Liver (tissue), 3 donors: ENCODE measurements at regions not wholly inside any gene's neighbourhood (a gene's known extent, or its start where the extent isn't known, plus 50 kb on each side); places are given as distances from the start of the nearest gene placed in this dataset.

Experiments used
- FOXA2 ChIP-seq: IDR thresholded peaks from 2 replicates; pipeline ENCODE4 v1.6.1; 2016; ENCODE audit warnings: antibody characterized with exemption
- GABPA ChIP-seq, 2 donors: IDR thresholded peaks in 1 of 2; conservative IDR thresholded peaks in 1 of 2; 2 replicates each; pipeline ENCODE4 v1.6.1; 2016; ENCODE audit warnings: antibody characterized with exemption in 2 of 2, mild to moderate bottlenecking in 1 of 2, moderate library complexity in 1 of 2
- JUND ChIP-seq, 2 donors: IDR thresholded peaks; 2 replicates each; pipeline ENCODE4 v1.6.1; 2016; ENCODE audit warnings: antibody characterized with exemption in 2 of 2
- RAD21 ChIP-seq, 2 donors: IDR thresholded peaks; 2 replicates each; pipeline ENCODE4 v1.6.1; 2016; ENCODE audit warnings: antibody characterized with exemption in 2 of 2, mild to moderate bottlenecking in 2 of 2
- RXRA ChIP-seq, 2 donors: IDR thresholded peaks; 2 replicates each; pipeline ENCODE4 v1.6.1; 2017 to 2018; ENCODE audit warnings: antibody characterized with exemption in 2 of 2, mild to moderate bottlenecking in 1 of 2
- SP1 ChIP-seq: IDR thresholded peaks from 2 replicates; pipeline ENCODE4 v1.6.1; 2018; ENCODE audit warnings: antibody characterized with exemption, mild to moderate bottlenecking
- TAF1 ChIP-seq: conservative IDR thresholded peaks from 2 replicates; pipeline ENCODE4 v1.6.1; 2016; ENCODE audit warnings: antibody characterized with exemption, mild to moderate bottlenecking
- YY1 ChIP-seq: IDR thresholded peaks from 2 replicates; pipeline ENCODE4 v1.6.1; 2016; ENCODE audit warnings: antibody characterized with exemption, mild to moderate bottlenecking
- TF ChIP-seq, protein P1 (sequence below): fragments of 150-350 bp; IDR thresholded peaks from 2 replicates; pipeline ENCODE4 v1.5.1; 2017; ENCODE audit warnings: improper control_type of control experiment, low read depth, low read length; ENCODE audit not compliant: missing input control
- TF ChIP-seq, protein P2 (sequence below): IDR thresholded peaks from 2 replicates; pipeline ENCODE4 v1.6.1; 2016; ENCODE audit warnings: antibody characterized with exemption, mild to moderate bottlenecking
- TF ChIP-seq, protein P3 (sequence below): IDR thresholded peaks from 2 replicates; pipeline ENCODE4 v1.6.1; 2016; ENCODE audit warnings: antibody characterized with exemption
- TF ChIP-seq, protein P4 (sequence below): IDR thresholded peaks from 2 replicates; pipeline ENCODE4 v1.6.1; 2016; ENCODE audit warnings: antibody characterized with exemption
- TF ChIP-seq, protein P5 (sequence below): IDR thresholded peaks from 2 replicates; pipeline ENCODE4 v1.6.1; 2016; ENCODE audit warnings: antibody characterized with exemption
- donor health status: healthy.
- donor health status: healthy.

DNA sequence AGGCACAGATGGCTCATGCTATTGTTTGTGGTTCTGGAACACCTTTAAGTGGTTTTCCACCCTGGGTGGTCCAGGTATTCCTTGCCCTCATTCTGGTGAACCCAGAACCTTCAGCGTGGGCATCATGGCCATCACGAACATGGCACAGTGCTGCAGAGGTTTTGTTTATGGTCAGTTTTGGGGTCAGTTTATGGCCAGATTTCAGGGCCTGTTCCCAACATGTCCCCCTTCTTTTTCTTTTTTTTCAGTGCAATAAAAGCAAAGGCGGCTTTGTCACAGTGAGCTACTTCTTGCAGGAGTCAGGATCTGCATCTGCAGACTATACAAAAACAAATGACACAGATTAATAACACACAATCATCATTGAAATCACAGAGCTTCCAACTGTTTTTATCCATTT lies 1085.0 kb upstream of the ALCAM start:
- TF ChIP-seq, protein P1, sequence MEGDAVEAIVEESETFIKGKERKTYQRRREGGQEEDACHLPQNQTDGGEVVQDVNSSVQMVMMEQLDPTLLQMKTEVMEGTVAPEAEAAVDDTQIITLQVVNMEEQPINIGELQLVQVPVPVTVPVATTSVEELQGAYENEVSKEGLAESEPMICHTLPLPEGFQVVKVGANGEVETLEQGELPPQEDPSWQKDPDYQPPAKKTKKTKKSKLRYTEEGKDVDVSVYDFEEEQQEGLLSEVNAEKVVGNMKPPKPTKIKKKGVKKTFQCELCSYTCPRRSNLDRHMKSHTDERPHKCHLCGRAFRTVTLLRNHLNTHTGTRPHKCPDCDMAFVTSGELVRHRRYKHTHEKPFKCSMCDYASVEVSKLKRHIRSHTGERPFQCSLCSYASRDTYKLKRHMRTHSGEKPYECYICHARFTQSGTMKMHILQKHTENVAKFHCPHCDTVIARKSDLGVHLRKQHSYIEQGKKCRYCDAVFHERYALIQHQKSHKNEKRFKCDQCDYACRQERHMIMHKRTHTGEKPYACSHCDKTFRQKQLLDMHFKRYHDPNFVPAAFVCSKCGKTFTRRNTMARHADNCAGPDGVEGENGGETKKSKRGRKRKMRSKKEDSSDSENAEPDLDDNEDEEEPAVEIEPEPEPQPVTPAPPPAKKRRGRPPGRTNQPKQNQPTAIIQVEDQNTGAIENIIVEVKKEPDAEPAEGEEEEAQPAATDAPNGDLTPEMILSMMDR, result no peak
- TF ChIP-seq TAF1 (no peak), YY1 (no peak), RAD21 (IDR thresholded peaks at IDR 0.05) (no peak), GABPA (IDR thresholded peaks at IDR 0.05 in 1 of 2, conservative IDR thresholded peaks at IDR 0.05 in 1 of 2) (no peak), JUND (IDR thresholded peaks at IDR 0.05) (no peak), SP1 (no peak), FOXA2 (no peak), RXRA (IDR thresholded peaks at IDR 0.05) (no peak)
- TF ChIP-seq, protein P2, sequence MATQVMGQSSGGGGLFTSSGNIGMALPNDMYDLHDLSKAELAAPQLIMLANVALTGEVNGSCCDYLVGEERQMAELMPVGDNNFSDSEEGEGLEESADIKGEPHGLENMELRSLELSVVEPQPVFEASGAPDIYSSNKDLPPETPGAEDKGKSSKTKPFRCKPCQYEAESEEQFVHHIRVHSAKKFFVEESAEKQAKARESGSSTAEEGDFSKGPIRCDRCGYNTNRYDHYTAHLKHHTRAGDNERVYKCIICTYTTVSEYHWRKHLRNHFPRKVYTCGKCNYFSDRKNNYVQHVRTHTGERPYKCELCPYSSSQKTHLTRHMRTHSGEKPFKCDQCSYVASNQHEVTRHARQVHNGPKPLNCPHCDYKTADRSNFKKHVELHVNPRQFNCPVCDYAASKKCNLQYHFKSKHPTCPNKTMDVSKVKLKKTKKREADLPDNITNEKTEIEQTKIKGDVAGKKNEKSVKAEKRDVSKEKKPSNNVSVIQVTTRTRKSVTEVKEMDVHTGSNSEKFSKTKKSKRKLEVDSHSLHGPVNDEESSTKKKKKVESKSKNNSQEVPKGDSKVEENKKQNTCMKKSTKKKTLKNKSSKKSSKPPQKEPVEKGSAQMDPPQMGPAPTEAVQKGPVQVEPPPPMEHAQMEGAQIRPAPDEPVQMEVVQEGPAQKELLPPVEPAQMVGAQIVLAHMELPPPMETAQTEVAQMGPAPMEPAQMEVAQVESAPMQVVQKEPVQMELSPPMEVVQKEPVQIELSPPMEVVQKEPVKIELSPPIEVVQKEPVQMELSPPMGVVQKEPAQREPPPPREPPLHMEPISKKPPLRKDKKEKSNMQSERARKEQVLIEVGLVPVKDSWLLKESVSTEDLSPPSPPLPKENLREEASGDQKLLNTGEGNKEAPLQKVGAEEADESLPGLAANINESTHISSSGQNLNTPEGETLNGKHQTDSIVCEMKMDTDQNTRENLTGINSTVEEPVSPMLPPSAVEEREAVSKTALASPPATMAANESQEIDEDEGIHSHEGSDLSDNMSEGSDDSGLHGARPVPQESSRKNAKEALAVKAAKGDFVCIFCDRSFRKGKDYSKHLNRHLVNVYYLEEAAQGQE, result no peak
- TF ChIP-seq, protein P3, sequence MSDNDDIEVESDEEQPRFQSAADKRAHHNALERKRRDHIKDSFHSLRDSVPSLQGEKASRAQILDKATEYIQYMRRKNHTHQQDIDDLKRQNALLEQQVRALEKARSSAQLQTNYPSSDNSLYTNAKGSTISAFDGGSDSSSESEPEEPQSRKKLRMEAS, result no peak
- TF ChIP-seq, protein P4, sequence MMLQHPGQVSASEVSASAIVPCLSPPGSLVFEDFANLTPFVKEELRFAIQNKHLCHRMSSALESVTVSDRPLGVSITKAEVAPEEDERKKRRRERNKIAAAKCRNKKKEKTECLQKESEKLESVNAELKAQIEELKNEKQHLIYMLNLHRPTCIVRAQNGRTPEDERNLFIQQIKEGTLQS, result no peak
- TF ChIP-seq, protein P5, sequence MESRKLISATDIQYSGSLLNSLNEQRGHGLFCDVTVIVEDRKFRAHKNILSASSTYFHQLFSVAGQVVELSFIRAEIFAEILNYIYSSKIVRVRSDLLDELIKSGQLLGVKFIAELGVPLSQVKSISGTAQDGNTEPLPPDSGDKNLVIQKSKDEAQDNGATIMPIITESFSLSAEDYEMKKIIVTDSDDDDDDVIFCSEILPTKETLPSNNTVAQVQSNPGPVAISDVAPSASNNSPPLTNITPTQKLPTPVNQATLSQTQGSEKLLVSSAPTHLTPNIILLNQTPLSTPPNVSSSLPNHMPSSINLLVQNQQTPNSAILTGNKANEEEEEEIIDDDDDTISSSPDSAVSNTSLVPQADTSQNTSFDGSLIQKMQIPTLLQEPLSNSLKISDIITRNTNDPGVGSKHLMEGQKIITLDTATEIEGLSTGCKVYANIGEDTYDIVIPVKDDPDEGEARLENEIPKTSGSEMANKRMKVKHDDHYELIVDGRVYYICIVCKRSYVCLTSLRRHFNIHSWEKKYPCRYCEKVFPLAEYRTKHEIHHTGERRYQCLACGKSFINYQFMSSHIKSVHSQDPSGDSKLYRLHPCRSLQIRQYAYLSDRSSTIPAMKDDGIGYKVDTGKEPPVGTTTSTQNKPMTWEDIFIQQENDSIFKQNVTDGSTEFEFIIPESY, result no peak
